Endometrium (tissue), 2 donors: ENCODE measurements at regions not wholly inside any gene's neighbourhood (a gene's known extent, or its start where the extent isn't known, plus 50 kb on each side); places are given as distances from the start of the nearest gene placed in this dataset.
"Not testable (repeated sequence)": the region's sequence is repeated elsewhere in the genome, so short reads cannot be mapped to it uniquely, and the experiment has no call there.

Experiments
- FAIRE-seq: peaks from 2 replicates; lab custom pipeline; 2012; peaks lifted over from hg19 to GRCh38; lab: Jason Lieb, UNC
- donor health status: control.
- donor health status: control.

DNA sequence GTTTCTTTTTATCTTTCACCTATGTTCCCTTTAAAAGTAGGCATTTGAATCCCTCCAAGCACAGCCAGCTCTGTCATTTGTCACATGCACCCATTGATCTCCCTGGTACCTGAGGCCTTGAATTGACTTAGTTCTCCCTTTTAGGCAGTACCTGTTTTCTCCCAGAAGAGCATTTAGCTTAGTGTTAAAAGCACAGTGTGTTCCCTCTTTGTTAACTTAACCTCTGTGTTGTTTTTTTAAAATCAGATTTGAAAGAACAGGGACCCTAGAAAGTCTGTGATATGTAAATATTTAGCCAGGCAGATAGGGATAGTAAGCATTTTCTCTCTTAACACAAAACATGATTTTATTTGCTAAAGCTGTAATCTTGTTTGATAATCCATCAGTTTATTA is 113.8 kb upstream of the SPATA31D4 start:
- FAIRE-seq = no peak

DNA sequence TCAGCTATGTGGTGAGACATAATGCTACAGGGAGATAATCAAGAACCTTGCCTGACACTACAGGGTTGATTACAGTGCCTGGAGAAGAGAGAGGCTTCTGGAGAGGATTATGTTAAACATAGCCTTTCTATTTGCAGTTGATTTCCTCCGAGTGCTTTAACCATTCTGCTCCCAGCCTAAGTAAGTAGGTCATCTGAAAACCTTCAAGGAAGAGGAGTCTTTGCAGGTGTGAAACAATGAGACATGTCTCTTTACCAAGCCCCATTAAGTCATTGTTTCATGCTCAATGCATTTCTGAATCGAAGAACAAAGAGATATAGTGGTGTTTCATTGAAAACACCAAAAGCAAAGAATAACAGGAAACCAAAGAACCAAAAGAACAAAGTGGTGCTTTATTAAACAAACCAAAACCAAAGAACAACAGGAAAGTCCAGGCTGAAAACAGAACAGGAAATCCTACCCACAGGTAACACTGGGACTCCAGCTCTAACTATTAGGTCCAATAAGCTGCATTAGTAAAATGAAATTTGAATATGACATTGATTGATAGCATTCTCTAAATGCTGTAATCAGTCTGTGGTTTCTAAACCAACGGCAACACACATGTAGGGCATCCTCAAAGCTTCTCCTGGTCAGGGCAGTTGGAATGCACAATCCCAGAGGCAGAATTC is 113.3 kb upstream of the SPATA31D4 start:
- FAIRE-seq = no peak

DNA sequence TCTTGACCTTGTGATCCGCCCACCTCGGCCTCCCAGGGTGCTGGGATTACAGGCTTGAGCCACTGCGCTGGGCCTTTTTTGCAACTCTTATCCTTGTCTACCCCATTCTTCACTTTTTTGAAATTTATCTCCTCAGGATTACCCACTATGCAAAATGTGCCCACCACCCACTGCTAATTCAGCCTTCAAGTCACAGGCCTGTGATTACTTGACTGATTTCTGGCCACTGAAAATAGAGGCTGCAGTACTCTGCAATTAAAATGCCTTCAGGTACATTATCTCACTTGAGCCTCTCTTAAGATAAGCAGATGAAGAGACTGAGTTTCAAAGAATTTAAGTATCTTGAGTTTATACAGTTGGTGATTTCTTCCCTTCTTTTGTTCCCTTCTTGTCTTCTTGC is 112.4 kb upstream of the SPATA31D4 start:
- FAIRE-seq = no peak

DNA sequence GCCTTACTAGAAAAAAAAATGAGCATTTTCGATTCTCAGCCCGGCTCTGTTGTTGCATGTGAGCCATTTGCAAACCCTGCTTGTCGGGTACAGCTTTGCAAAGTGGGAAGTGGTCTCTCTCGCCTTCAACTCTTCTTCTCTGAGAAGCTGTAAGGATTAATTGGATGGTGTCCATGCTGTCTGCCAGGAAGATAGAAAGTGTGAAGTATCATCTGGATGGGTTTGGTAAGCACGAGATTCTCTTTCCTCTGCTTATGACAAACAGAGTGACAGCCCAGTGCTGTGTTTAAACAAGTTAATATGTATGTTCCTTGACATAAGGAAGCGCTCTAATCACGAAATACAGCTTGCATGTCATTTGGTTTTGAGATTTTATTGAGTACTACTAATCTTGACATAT is 109.1 kb upstream of the SPATA31D4 start:
- FAIRE-seq = no peak

DNA sequence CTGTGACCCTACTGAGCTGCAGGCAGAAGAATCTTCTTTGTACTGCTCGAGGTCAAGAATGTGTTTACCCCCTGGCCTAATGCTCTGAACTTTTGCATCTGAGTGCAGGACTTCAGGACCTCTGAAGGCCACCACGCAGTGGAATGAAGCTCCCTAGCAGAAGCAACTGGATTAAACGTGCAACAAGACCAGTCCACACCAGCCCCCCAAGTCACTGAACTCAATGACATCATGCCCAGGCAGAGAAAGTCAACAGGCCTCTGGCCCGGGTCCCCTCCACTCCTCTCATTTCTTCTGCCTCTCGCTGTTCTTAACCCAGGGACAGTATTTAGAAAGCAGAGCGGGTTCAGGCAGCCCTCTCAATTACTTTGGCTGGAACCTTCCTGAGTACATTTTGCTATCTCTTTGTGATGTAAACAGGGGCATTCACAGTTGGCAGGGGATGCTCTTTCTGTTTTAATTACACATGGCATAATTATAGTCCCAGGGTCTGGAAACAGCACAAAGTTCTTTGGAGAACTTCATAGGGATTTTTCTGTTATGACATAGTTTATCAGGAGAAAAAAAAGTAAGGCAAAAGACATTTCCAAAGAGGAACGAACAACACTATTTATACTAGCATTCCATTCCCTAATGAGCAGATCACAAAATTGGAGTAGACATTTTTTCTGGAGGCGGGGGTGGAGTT is 108.2 kb upstream of the SPATA31D4 start:
- no peak for FAIRE-seq

DNA sequence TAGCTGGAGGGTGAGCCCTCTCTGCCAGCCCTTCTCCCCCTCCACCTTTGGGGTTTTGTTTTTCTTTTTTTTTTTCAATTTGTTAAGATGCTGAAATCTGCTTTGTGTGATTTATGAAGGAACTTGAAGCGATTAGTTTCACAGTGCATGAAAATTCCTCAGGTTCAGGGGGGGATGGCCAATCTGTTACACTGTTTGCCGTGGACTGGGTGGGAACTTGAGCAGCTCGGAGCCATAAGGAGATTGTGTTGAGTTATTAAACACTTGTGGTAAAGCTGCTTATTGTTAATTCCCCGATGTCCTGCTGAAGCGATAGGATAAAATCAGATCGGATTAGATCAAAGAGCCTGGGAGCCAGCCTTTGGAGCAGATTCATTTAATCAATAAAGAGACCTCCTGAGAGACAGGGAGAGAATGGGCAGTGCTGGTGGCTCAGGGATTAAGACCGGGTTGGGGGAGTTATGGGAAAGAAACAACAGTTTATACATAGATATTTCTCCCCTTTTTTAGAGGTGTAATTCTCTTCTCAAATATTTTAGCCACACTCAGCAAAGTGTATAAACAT is 105.8 kb upstream of the SPATA31D4 start:
- no peak for FAIRE-seq

DNA sequence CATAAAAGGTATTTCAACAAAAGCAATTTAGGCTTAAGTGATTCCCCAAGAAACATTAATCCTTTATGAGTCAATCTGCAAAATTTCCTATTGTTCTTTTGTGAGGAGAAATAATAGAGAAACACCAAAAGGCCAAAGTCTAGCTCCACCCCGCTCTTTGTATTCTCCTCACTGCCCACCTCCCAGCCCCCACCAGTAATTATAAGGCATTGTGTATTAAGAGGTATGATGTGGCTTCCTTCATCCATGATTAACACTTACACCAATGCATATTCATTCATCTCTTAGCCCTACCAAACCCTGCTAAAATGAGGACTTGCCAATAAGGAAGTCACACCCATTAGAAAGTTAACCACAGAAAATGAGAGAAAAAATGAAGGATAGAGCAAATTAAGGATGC is 105.3 kb upstream of the SPATA31D4 start:
- no peak for FAIRE-seq

DNA sequence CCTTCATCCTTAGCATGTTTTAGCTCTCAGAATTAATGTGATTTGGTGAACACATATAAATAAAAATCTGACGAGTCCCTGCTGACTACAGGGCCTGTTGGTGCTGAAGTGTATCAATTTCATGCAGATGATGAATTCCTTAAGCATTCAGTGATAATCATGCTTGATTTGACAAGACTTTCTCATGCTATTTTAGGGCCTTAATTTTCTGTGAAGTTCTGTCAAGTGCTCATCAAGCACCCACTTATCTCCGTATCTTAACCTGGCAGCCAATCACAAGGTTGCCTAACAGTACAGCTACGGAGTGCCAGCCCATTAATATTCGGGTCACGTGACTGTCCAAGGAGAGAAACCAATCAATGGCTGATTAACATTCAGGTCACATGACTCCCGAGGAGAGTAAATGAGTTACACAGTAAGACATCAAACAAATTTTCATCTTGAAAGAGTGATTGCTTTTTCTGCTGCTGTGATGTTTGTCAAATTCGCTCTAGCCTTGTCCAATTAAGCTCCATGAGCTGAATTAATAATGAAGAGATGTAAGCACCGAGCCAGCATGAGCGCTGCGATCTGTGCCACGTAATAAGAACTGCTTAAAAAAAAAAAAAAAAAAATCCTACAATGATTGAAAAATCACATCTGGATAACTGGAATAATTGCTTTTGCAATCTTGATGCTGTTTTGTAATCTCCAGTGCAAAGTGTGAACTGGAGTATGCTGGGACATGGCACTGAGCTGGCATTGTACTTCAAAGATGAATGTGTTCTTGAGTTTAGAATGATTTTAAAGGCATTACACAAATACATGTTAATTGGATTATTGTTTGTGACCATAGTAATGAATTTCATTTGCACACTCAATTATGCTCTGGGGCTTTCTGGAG is 104.3 kb upstream of the SPATA31D4 start:
- FAIRE-seq = no peak

DNA sequence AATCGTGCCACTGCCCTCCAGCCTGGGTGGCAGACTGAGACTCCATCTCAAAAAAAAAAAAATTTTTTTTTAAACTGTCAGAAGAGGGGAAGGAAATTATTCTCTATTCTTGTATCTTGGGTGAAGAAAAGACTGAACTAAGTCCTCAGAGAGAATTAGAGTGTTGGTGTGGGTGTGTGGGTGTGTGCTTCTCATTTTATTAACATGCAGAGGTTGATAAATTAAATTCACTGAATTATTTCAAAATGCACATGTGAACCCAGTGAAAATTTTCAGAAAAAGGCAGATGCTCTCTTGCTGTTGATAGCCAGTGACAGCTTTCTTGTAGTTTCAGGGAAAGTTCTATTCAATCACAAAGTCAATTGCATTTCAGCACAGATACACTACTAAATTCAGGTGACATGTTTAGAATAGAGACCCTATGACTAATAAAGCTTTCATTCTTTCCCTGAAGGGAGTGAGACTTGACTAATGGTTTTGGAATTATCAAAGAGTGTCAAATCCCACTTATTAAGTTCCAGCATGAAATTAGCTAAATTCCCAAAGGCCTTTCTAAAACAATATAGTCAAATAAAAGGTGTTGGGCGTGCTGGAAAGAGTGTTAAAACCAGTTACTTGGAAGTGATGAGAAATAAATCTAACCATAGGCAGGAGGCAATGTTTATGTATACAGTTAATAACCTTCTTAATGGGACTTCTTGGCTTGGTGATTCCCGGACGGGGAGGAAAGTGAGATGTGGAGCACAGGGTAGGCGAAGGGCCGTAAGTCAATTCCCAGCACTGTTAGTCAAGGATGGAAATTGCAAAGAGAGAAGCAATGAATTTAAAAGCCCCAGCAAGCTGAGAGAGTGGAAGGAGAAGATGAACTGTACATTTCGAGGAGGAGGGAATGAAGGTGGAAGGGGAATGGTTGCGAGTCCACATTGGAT is 103.2 kb upstream of the SPATA31D4 start:
- no peak for FAIRE-seq

DNA sequence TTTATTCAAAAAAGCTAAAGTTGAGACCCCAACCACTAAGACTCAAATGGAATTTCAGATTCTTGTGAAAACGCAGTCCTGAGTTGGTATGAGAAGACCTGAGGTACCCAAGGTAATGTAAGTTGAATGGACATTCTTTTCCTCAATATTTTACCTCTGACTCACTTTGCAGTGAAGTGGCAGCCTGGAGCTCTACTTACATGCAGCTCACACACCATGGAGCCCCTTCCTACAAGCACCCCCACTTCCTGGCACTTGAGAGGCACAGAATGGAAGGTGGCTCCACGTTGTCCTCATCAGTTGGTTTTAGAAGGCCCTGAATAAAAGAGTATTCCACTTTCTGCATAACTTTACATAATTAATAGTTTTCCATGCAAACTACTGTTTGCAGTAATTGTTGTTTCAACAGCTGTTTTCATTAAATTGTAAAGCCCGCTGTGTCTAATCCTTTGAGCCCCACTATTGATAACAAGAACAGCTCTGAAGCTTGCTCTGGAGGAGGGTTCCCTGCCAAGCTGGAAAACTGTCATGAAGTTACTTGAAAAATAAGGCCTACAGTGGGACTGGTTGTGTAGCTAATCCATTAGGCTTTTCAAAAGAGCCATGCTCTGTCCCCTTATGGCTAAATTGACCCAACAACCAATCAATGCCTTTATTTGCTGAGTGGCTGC is 102.2 kb upstream of the SPATA31D4 start:
- no peak for FAIRE-seq

DNA sequence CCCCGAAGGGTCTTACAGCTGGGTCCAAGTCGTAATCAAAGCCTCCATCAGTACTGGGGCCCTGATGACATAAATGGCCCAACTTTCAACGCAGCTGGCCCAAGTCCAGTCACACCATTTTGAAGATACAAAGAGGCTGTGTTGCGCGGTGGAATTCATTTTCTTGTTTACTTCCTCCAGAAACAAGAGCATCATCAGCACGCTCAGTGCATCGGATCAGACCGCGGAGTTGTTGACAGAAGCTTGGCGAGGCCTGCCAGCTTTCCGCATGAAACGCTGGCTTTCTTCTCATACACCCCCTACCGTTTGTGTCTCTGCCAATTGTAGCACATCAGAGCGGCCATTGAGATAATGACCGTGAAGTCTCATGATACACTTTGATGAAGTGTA is 101.7 kb upstream of the SPATA31D4 start:
- FAIRE-seq = no peak

DNA sequence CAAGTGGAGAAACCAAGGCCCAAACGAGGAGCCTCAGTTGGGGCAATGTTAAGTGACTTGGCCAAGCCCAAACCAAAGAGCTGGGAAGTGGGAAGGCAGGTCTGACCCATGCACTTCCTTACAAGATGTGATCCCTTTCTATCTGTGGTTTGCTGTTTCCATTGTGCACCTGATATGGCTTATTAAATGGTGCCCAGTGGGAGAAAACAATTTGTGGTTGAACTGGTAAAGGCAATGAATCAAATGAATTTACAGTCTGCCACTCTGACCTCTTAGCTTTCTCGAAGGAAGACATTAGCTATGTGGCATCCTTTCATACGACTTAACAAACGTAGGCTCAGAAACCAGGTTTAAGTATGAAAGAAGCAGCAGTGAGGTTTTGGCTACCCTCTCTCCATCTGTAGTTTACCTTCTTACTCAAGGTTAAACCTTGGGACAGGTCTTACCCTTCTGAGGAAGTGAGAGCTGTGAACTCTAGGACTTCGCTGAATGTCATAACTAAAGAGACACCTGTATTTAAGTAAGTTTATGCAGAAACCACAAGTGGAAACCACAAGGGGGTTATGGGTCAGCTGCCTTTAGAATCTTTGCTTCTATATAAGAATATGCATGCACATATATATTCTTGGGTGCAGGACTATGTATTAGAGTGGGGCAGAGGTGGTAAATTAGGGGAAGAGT is 100.5 kb upstream of the SPATA31D4 start:
- FAIRE-seq = no peak

DNA sequence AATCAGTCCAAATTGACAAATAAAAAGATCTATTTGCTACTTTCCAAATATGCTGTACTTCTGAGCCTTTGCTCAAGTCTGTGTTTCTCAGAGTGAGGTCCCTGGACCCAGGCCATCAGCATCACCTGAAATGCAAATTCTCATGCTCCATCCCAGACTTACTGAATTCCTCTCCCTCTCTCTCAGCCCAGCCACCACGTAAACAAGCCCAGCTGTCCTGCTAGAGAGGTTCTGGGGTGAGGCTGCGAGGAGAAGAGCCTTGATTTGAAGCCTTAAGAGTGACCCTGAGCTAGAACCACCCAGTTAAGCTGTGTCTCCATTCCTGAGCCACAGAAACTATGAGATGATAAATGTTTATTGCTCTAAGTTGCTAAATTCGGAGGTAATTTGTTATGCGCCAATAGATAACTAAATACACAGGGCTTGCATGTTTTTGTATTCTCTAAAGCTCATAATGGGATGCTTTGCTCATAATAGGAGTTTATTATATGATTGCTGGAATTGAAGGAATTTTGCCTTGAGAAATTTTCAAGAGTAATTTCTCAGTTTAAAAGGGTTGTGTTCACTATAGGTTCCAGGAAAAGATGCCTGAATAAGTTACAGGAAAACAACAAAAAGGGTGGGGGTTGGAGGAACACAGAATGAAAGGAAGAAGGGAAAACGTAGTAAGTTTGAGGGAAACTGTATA is 98.9 kb upstream of the SPATA31D4 start:
- no peak for FAIRE-seq

DNA sequence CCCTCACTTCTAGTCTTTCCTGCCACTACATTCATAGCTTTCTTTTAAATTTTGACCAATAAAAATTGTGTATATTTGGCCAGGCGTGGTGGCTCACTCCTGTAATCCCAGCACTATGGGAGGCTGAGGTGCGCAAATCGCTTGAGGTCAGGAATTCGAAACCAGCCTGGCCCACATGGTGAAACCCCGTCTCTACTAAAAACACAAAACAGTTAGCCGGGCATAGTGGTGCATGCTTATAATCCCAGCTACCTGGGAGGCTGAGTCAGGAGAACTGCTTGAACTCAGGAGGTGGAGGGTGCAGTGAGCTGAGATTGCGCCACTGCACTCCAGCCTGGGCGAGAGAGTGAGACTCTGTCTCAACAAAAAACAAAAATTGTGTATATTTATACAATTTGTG is 97.8 kb upstream of the SPATA31D4 start:
- not testable (repeated sequence) for FAIRE-seq

DNA sequence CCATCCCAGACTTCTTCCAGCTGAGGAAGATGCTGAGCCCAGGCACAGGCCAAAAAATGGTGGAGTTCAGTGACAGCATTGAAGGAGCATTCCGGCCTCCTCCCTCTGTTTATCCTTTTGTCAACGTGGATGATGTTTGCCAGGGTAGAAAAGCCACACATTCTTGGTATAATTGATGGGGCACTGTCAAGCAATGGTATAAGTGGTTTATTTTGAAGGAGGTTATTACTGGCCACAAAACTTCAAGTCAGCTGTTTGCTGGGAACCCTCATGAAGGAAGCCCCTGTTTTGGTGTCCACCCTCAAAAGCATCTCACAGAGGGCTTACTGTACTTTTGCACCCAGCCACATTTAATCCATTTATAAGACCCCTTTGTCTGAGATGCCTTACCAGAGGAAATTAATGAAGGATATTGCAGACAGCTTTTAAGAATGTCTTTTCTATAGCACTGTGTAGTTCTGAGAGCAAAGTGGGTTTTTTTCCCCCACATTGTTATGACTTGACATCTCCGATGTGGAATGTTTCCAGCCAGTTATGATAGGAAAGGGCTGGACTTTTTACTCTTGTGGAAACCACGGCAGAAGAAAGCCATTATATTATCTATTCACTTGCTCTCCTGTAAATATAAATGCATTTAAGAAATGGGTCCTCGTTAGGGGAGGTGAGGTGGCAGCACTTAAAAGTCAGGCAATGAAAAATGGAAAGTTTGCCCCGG is 95.5 kb upstream of the SPATA31D4 start:
- no peak for FAIRE-seq

DNA sequence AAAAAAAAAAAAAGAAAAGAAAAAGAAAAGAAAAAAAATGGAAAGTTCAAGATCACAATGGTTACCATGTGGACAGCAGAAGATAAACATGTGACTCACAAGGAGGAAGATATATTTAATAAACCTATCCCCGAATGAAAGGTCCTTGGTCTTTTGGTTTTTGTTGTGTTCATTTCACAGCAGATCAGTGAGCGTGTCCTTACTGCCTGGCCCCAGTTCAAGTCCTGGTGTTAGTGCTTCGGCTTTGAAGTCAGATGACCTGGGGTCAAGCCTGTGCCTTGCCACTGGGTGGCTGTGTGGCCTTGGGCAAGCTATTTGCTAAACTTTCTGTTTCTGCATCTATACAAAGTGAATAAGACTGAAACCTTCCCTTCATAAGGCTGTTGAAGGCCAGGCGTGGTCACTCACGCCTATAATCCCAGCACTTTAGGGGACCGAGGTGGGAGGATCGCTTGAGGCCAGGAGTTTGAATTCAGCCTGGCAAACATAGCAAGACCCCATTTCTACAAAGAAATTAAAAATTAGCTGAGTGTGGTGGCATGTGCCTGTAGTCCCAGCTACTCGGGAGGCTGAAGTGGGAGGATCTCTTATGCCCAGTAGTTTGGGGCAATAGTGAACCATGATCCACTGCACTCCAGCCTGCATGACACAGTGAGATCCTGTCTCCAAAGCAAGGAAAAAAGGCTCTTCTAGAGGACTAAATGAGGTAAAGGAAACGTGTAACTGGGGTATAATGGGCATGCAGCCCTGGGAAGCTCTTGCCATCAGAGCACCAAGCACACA is 94.5 kb upstream of the SPATA31D4 start:
- peak; percentile 55 for FAIRE-seq

DNA sequence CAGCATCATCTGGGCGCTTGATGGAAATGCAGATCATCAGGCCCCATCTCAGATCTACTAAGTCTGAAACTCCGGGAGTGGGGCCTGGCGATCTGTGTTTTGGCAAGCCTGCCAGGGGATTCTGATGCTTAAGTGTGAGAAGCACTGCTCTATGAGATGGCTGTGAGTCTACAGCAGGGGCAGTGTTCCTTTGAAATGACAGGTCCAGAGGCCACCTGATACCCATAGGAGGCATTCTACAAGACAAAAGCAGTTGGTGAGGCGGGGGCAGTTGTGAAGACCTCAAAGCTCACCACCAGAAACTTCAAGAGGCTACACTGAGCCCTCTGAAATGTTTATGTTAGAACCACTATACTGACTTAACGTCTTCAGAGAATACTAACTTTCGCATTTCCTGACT is 86.9 kb upstream of the SPATA31D4 start:
- FAIRE-seq = no peak

DNA sequence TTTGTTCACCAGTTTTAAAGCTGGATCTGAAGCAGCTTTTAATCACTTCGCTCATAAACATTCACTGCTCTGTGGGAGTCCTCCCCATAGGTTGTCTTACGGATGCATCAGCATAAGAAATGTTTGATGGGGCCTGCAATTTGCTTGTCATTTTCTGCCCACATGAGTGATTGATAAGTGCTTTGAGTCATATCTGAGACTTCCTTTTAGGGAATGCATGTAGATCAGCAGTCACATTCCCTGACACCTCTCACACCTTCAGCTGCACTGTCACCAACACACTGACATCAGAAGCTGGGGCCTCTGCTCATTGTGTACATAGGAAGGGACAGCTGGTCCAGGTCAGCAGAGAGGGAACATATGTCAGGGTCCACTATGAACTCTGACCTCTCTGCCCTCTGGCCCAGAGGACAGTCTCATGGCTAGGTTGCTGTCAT is 84.1 kb upstream of the SPATA31D4 start:
- FAIRE-seq = no peak
